GM06990 (cell line): ENCODE measurements at regions not wholly inside any gene's neighbourhood (a gene's known extent, or its start where the extent isn't known, plus 50 kb on each side); places are given as distances from the start of the nearest gene placed in this dataset.

ENCODE experiments used
- DNase-seq: peaks from one replicate; pipeline ENCODE4 v3.0.0-alpha.2; 2011; ENCODE audit not compliant: insufficient read length; ENCODE audit errors: extremely low read depth
- H3K27me3 ChIP-seq: replicated peaks from 2 replicates; pipeline ENCODE4 v1.6.0; 2011; ENCODE audit warnings: low read length; ENCODE audit not compliant: control insufficient read depth, insufficient read depth
- H3K36me3 ChIP-seq: 2 replicates; pipeline ENCODE4 v1.5.1; 2011; ENCODE audit warnings: low read length; ENCODE audit not compliant: control insufficient read depth, insufficient read depth
- H3K4me3 ChIP-seq: replicated peaks from 2 replicates; pipeline ENCODE4 v1.5.1; 2011; ENCODE audit warnings: low read depth, mild to moderate bottlenecking, control low read depth, low read length
- CTCF ChIP-seq: IDR thresholded peaks from 2 replicates; pipeline ENCODE4 v1.5.1; 2011; ENCODE audit warnings: low read length, control low read depth, mild to moderate bottlenecking, inconsistent platforms; ENCODE audit not compliant: insufficient read depth, poor library complexity, severe bottlenecking

GRCh38 chr13:50334115-50334778, 319.0 kb downstream of the KCNRG start:
- Histone ChIP-seq H3K27me3 (no peaks in the 10 kb centered on the region), H3K36me3 (no peaks in the 10 kb centered on the region), H3K4me3 (no peak overlapping the region)
- no peak for TF ChIP-seq CTCF
- no peak for DNase-seq

GRCh38 chr13:50334944-50335343, 319.7 kb downstream of the KCNRG start:
- H3K36me3 ChIP-seq = no peaks in the 10 kb centered on the region
- H3K27me3 ChIP-seq = no peaks in the 10 kb centered on the region
- DNase-seq = no peak
- no peak overlapping the region for H3K4me3 ChIP-seq
- no peak for TF ChIP-seq CTCF

GRCh38 chr13:50339271-50339670, 324.0 kb downstream of the KCNRG start:
- H3K27me3 ChIP-seq = peaks cover 1% of the 10 kb centered on the region
- no peak for TF ChIP-seq CTCF
- H3K36me3 ChIP-seq = no peaks in the 10 kb centered on the region
- H3K4me3 ChIP-seq = no peak overlapping the region
- DNase-seq = no peak

- peaks cover 1% of the 10 kb centered on the region for H3K27me3 ChIP-seq
- no peak for DNase-seq
- no peaks in the 10 kb centered on the region for H3K36me3 ChIP-seq
- TF ChIP-seq CTCF = no peak
- H3K4me3 ChIP-seq = no peak overlapping the region
Measured at GRCh38 chr13:50340146-50340545, 324.9 kb downstream of the KCNRG start.

GRCh38 chr13:50340551-50341287, 325.5 kb downstream of the KCNRG start:
- Histone ChIP-seq H3K36me3 (no peaks in the 10 kb centered on the region), H3K27me3 (peaks cover 1% of the 10 kb centered on the region), H3K4me3 (no peak overlapping the region)
- no peak for TF ChIP-seq CTCF
- DNase-seq = no peak
